H1 (cell line): ENCODE measurements at regions not wholly inside any gene's neighbourhood (a gene's known extent, or its start where the extent isn't known, plus 50 kb on each side); places are given as distances from the start of the nearest gene placed in this dataset.

Source experiments
- CTCF ChIA-PET: fragments of 300-600 bp; sonication (Branson Sonifier 250); formaldehyde crosslinking; loops from one replicate; lab custom pipeline; 2021; ENCODE audit not compliant: partially characterized antibody; lab: Charles Lee
- POLR2A ChIA-PET: fragments of 300-600 bp; sonication (Branson Sonifier 250); formaldehyde crosslinking; loops from one replicate; lab custom pipeline; 2021; ENCODE audit warnings: inconsistent platforms; ENCODE audit not compliant: partially characterized antibody; lab: Charles Lee
- DNase-seq, 2 experiments: peaks; one replicate each; pipeline versions ENCODE4 v3.0.0 to v3.0.0-alpha.2; 2010 to 2022; ENCODE audit warnings: low spot score in 2 of 2, low read depth in 1 of 2, mixed read lengths in 1 of 2
- FAIRE-seq: peaks from 2 replicates; lab custom pipeline; 2011; peaks lifted over from hg19 to GRCh38; lab: Jason Lieb, UNC
- H2AFZ ChIP-seq: 2 replicates; pipeline ENCODE4 v1.8.1; 2012; ENCODE audit warnings: low read length, inconsistent platforms
- H2AK5ac ChIP-seq: 2 replicates; pipeline ENCODE4 v1.6.1; 2013; ENCODE audit warnings: low read depth, low read length
- H2BK120ac ChIP-seq: replicated peaks from 2 replicates; pipeline ENCODE3; 2013; ENCODE audit warnings: low read depth, low read length, inconsistent platforms
- H2BK12ac ChIP-seq: 2 replicates; pipeline ENCODE4 v1.6.1; 2013; ENCODE audit warnings: low read depth, low read length
- H2BK15ac ChIP-seq: 2 replicates; pipeline ENCODE4 v1.6.1; 2013; ENCODE audit warnings: low read length
- H2BK20ac ChIP-seq: 2 replicates; pipeline ENCODE4 v1.6.1; 2013; ENCODE audit warnings: low read length
- H2BK5ac ChIP-seq: 2 replicates; pipeline ENCODE4 v1.6.1; 2013; ENCODE audit warnings: low read depth, low read length
- H3K14ac ChIP-seq: 2 replicates; pipeline ENCODE4 v1.6.1; 2013; ENCODE audit warnings: inconsistent platforms; ENCODE audit not compliant: insufficient read length
- H3K18ac ChIP-seq: 2 replicates; pipeline ENCODE4 v1.6.1; 2013; ENCODE audit warnings: low read length; ENCODE audit errors: extremely low read depth
- H3K23ac ChIP-seq: 2 replicates; pipeline ENCODE4 v1.6.1; 2013; ENCODE audit warnings: inconsistent platforms; ENCODE audit not compliant: insufficient read length
- H3K23me2 ChIP-seq: 2 replicates; pipeline ENCODE4 v1.6.1; 2013; ENCODE audit warnings: low read depth, low read length
- H3K27ac ChIP-seq: 2 replicates; pipeline ENCODE4 v1.6.1; 2011; ENCODE audit warnings: low read depth, low read length, inconsistent platforms
- H3K27me3 ChIP-seq, 4 experiments: replicated peaks in 1 of 4; 1 replicate in 1 of 4; 2 replicates in 3 of 4; pipeline versions ENCODE4 v1.6.1 to v1.8.1; 2011 to 2013; ENCODE audit warnings: low read length in 3 of 4, mild to moderate bottlenecking in 3 of 4, inconsistent platforms in 2 of 4, mixed read lengths in 2 of 4, moderate library complexity in 1 of 4; ENCODE audit not compliant: control insufficient read depth in 3 of 4, insufficient read depth in 3 of 4; ENCODE audit errors: extremely low read depth in 1 of 4
- H3K36me3 ChIP-seq, 4 experiments: 2 replicates each; pipeline versions ENCODE4 v1.6.1 to v1.8.1; 2011 to 2013; ENCODE audit warnings: mild to moderate bottlenecking in 4 of 4, low read length in 3 of 4, moderate library complexity in 2 of 4, control low read depth in 1 of 4, inconsistent platforms in 1 of 4; ENCODE audit not compliant: insufficient read depth in 4 of 4, control insufficient read depth in 2 of 4
- H3K4ac ChIP-seq: replicated peaks from 2 replicates; pipeline ENCODE3; 2013; ENCODE audit warnings: low read length, low read depth, mixed read lengths, inconsistent platforms; ENCODE audit not compliant: insufficient read length
- H3K4me1 ChIP-seq, 4 experiments: replicated peaks in 1 of 4; 1 replicate in 1 of 4; 2 replicates in 3 of 4; pipeline versions ENCODE4 v1.6.1 to v1.8.1; 2011 to 2013; ENCODE audit warnings: low read length in 3 of 4, inconsistent platforms in 2 of 4, mixed read lengths in 1 of 4; ENCODE audit not compliant: insufficient read depth in 4 of 4, control insufficient read depth in 3 of 4
- H3K4me2 ChIP-seq, 2 experiments: 2 replicates each; pipeline versions ENCODE4 v1.6.1 to v1.8.1; 2011 to 2013; ENCODE audit warnings: low read depth in 2 of 2, low read length in 2 of 2, control low read depth in 1 of 2, inconsistent platforms in 1 of 2, mild to moderate bottlenecking in 1 of 2; ENCODE audit not compliant: insufficient read depth in 1 of 2
- H3K4me3 ChIP-seq, 4 experiments: fragments of 200-600, 300-600 bp in 1 of 4; sonication (generic), shearing (Covaris generic), sonication (Bioruptor Twin) in 1 of 4; 2 replicates each; pipeline versions ENCODE4 v1.5.1 to v1.8.1; 2011 to 2016; ENCODE audit warnings: low read length in 4 of 4, low read depth in 3 of 4, control low read depth in 2 of 4, inconsistent platforms in 2 of 4, mild to moderate bottlenecking in 2 of 4, mixed read lengths in 1 of 4, moderate library complexity in 1 of 4; ENCODE audit not compliant: insufficient read depth in 2 of 4; ENCODE audit errors: extremely low read depth in 1 of 4
- H3K56ac ChIP-seq: replicated peaks from 2 replicates; pipeline ENCODE3; 2013; ENCODE audit warnings: low read depth, mild to moderate bottlenecking, mixed read lengths, low read length, inconsistent platforms; ENCODE audit not compliant: insufficient read length
- H3K79me1 ChIP-seq: 2 replicates; pipeline ENCODE4 v1.6.1; 2013; ENCODE audit warnings: low read depth, low read length, control low read depth
- H3K79me2 ChIP-seq, 2 experiments: 2 replicates each; pipeline versions ENCODE4 v1.6.1 to v1.8.1; 2012 to 2013; ENCODE audit warnings: low read length in 2 of 2, mild to moderate bottlenecking in 2 of 2, inconsistent platforms in 1 of 2; ENCODE audit not compliant: insufficient read depth in 2 of 2, control insufficient read depth in 1 of 2
- H3K9ac ChIP-seq, 4 experiments: replicated peaks in 1 of 4; 1 replicate in 1 of 4; 2 replicates in 3 of 4; pipeline versions ENCODE4 v1.6.1 to v1.8.1; 2011 to 2013; ENCODE audit warnings: low read depth in 3 of 4, low read length in 3 of 4, control low read depth in 2 of 4, mild to moderate bottlenecking in 2 of 4, moderate library complexity in 2 of 4, inconsistent platforms in 1 of 4; ENCODE audit errors: extremely low read depth in 1 of 4
- H3K9me3 ChIP-seq, 2 experiments: 2 replicates each; pipeline versions ENCODE4 v1.6.1 to v1.8.1; 2012 to 2013; ENCODE audit warnings: mild to moderate bottlenecking in 2 of 2, moderate library complexity in 2 of 2, control low read depth in 1 of 2, inconsistent platforms in 1 of 2, low read depth in 1 of 2, low read length in 1 of 2, mixed read lengths in 1 of 2; ENCODE audit not compliant: insufficient read depth in 2 of 2
- H4K20me1 ChIP-seq, 2 experiments: replicated peaks in 1 of 2; 2 replicates each; pipeline versions ENCODE3 to v1.8.1; 2011 to 2013; ENCODE audit warnings: inconsistent platforms in 2 of 2, low read length in 2 of 2, mild to moderate bottlenecking in 1 of 2; ENCODE audit not compliant: insufficient read depth in 2 of 2, control insufficient read depth in 1 of 2
- H4K5ac ChIP-seq: 2 replicates; pipeline ENCODE4 v1.6.1; 2013; ENCODE audit warnings: low read length, low read depth, mixed read lengths, inconsistent platforms; ENCODE audit not compliant: insufficient read length
- H4K8ac ChIP-seq: 2 replicates; pipeline ENCODE4 v1.8.0; 2013; ENCODE audit warnings: mild to moderate bottlenecking, moderate library complexity, low read length, inconsistent platforms; ENCODE audit not compliant: insufficient read depth; ENCODE audit errors: extremely low read depth
- H4K91ac ChIP-seq: replicated peaks from 2 replicates; pipeline ENCODE3; 2013; ENCODE audit warnings: low read length, mixed read lengths, inconsistent platforms; ENCODE audit not compliant: insufficient read length
- ASH2L ChIP-seq: fragments of 200-600, 300-600 bp; sonication (generic); IDR thresholded peaks from one replicate; pipeline ENCODE4 v1.7.1; 2017; ENCODE audit warnings: low read length
- BACH1 ChIP-seq: IDR thresholded peaks from 2 replicates; pipeline ENCODE4 v1.6.1; 2012; ENCODE audit warnings: low read length, improper control_type of control experiment
- EGR1 ChIP-seq: IDR thresholded peaks from 2 replicates; pipeline ENCODE4 v1.6.1; 2011; ENCODE audit warnings: low read depth, low read length, borderline replicate concordance
- POLR2AphosphoS5 ChIP-seq: IDR thresholded peaks from 2 replicates; pipeline ENCODE4 v1.6.1; 2011; ENCODE audit warnings: low read depth, low read length
- SIRT6 ChIP-seq: IDR thresholded peaks from one replicate; pipeline ENCODE4 v1.7.1; 2012; ENCODE audit warnings: low read length, inconsistent platforms
- WGBS, 2 experiments: shearing (Covaris generic) in 1 of 2; methylation state at CpG; one replicate each; pipeline versions ENCODE4 v1.1.6 to v1.1.7; 2013 to 2015; ENCODE audit warnings: low lambda C conversion rate in 2 of 2, mixed read lengths in 2 of 2, inconsistent platforms in 1 of 2, low coverage in 1 of 2, missing lambda C conversion rate in 1 of 2; ENCODE audit not compliant: insufficient replicate concordance in 2 of 2, insufficient coverage in 1 of 2, insufficient read length in 1 of 2; ENCODE audit errors: extremely low coverage in 1 of 2, missing lambda C conversion rate in 1 of 2; 5-methylcytosine and 5-hydroxymethylcytosine counted together

GRCh38 chr15:98126326-98127085 lies 166.0 kb downstream of the ARRDC4 start:
- H2BK15ac ChIP-seq, result no peak overlapping the region
- ChIA-PET POLR2A (no interaction called here), CTCF (interaction anchor here (1.3 to 1.6 kb wide), 2 partner anchors 44 to 52 kb away, joined by 3 to 6 read pairs; no protein-coding TSS in a partner anchor)
- H4K91ac ChIP-seq, result no peak overlapping the region
- H4K20me1 ChIP-seq, result no peaks in the 10 kb centered on the region
- no peak overlapping the region for H2AFZ ChIP-seq
- no peak overlapping the region for H2BK20ac ChIP-seq
- no peak overlapping the region for H3K9ac ChIP-seq
- H3K79me1 ChIP-seq, result no peaks in the 10 kb centered on the region
- H3K4me1 ChIP-seq, result no peaks in the 10 kb centered on the region
- no peak overlapping the region for H3K56ac ChIP-seq
- no peak overlapping the region for H3K23ac ChIP-seq
- no peak overlapping the region for H3K4me3 ChIP-seq
- no peaks in the 10 kb centered on the region for H3K36me3 ChIP-seq
- H3K18ac ChIP-seq, result no peak overlapping the region
- H2BK5ac ChIP-seq, result no peak overlapping the region
- no peak overlapping the region for H3K4ac ChIP-seq
- no peak overlapping the region for H4K8ac ChIP-seq
- H3K9me3 ChIP-seq, result no peaks in the 10 kb centered on the region; a peak in 1 of 4 replicates
- no peak overlapping the region for H2AK5ac ChIP-seq
- no peak overlapping the region for H3K14ac ChIP-seq
- no peak for TF ChIP-seq SIRT6
- no peak for TF ChIP-seq POLR2AphosphoS5
- TF ChIP-seq ASH2L, result no peak
- TF ChIP-seq BACH1, result no peak
- no peak for TF ChIP-seq EGR1
- no peaks in the 10 kb centered on the region; the same call in 1 of the 2 replicates for H3K23me2 ChIP-seq
- H4K5ac ChIP-seq, result no peak overlapping the region
- no peak for FAIRE-seq
- WGBS, 2 experiments, result 98% methylated on average over 8 of the region's 8 CpGs; no CpG with 5 or more reads in 1 of the 2 experiments
- no peak overlapping the region for H2BK12ac ChIP-seq
- DNase-seq, result no peak
- no peak overlapping the region for H3K4me2 ChIP-seq
- no peaks in the 10 kb centered on the region for H3K27me3 ChIP-seq
- no peak overlapping the region for H3K27ac ChIP-seq
- no peak overlapping the region for H2BK120ac ChIP-seq
- no peaks in the 10 kb centered on the region for H3K79me2 ChIP-seq
